Activated CD8-positive, alpha-beta T cell treated with anti-CD3 and anti-CD28 coated beads for 36 hours (primary cell): ENCODE measurements at regions not wholly inside any gene's neighbourhood (a gene's known extent, or its start where the extent isn't known, plus 50 kb on each side); places are given as distances from the start of the nearest gene placed in this dataset.

Experiments
- ATAC-seq: fragments of 200-7000 bp; cut with Tn5 transposase; one replicate; pipeline ENCODE4 v1.10.0; 2021; ENCODE audit warnings: mild to moderate bottlenecking, moderate library complexity
- CTCF ChIA-PET: fragments of 350-600 bp; sonication (Branson Sonifier 250); formaldehyde crosslinking; loops from one replicate; lab custom pipeline; 2021; ENCODE audit warnings: antibody characterized with exemption; lab: Charles Lee
- POLR2A ChIA-PET: fragments of 350-600 bp; sonication (Branson Sonifier 250); formaldehyde crosslinking; loops from one replicate; lab custom pipeline; 2021; ENCODE audit warnings: antibody characterized with exemption; lab: Charles Lee
- DNase-seq: peaks from one replicate; pipeline ENCODE4 v3.0.0-alpha.2; 2020
- H3K27ac Mint-ChIP-seq: one replicate; pipeline ENCODE4 v1.8.0; 2021; ENCODE audit warnings: mild to moderate bottlenecking, mixed read lengths
- H3K27me3 Mint-ChIP-seq: one replicate; pipeline ENCODE4 v1.8.0; 2021; ENCODE audit warnings: mixed read lengths
- H3K36me3 Mint-ChIP-seq: one replicate; pipeline ENCODE4 v1.8.0; 2021; ENCODE audit warnings: low read depth, mixed read lengths
- H3K4me1 Mint-ChIP-seq: one replicate; pipeline ENCODE4 v1.8.0; 2021; ENCODE audit warnings: low read depth, mixed read lengths
- H3K4me3 Mint-ChIP-seq: one replicate; pipeline ENCODE4 v1.8.0; 2021; ENCODE audit warnings: mild to moderate bottlenecking, moderate library complexity, mixed read lengths
- H3K9me3 Mint-ChIP-seq: one replicate; pipeline ENCODE4 v1.8.0; 2021; ENCODE audit warnings: mixed read lengths
- intact Hi-C: fragments of 100-400 bp; cut with micrococcal nuclease; formaldehyde crosslinking; loops from one replicate; pipeline ENCODE4 v1.10.0; 2022
- TF ChIP-seq, protein P1 (sequence below): fragments of 200-600 bp; IDR thresholded peaks from one replicate; pipeline ENCODE4 v1.8.0; 2022; ENCODE audit warnings: antibody characterized with exemption, mild to moderate bottlenecking

DNA sequence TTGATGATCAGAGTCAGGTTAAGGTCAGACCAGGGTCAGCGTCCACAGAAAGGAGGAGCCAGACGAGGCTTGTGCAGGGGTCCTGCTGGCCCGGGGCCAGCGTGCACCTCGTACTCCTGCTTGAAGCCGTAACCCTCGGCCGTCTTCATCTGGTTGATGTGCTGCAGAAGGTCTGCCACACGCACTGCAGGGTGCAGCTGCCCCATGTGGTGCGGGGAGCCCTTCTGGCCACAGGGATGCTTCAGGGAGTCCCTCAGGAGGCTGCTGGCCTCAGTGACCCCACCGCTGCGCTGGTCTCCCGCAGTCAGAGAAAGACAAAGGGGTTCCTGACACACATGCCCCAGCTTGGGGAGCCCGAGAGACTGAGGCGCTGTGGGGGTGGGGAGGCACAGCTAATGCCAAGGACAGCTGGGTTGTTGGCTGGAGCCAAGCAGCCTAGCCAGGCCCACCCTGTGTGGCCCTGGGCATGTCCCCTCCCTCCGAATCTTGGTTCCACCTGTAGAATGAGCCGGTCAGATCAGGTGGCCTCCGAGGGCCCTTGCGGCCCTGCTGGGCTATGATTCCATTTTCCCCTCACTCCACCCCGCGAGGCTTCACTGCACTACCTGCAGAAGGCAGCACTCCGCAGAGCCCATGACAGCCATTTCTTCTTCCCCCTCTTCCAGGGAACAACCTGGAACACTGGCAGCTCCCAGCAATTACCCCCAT is 251.9 kb downstream of the PTPRU start:
- H3K27ac Mint-ChIP-seq: no peak overlapping the region
- no peaks in the 10 kb centered on the region for H3K27me3 Mint-ChIP-seq
- no peaks in the 10 kb centered on the region for H3K36me3 Mint-ChIP-seq
- POLR2A ChIA-PET: no interaction called here
- CTCF ChIA-PET: no interaction called here
- ATAC-seq (no peak), DNase-seq (no peak)
- no peaks in the 10 kb centered on the region for H3K9me3 Mint-ChIP-seq
- H3K4me1 Mint-ChIP-seq: no peaks in the 10 kb centered on the region
- intact Hi-C loops: no loop called here
- TF ChIP-seq, protein P1, sequence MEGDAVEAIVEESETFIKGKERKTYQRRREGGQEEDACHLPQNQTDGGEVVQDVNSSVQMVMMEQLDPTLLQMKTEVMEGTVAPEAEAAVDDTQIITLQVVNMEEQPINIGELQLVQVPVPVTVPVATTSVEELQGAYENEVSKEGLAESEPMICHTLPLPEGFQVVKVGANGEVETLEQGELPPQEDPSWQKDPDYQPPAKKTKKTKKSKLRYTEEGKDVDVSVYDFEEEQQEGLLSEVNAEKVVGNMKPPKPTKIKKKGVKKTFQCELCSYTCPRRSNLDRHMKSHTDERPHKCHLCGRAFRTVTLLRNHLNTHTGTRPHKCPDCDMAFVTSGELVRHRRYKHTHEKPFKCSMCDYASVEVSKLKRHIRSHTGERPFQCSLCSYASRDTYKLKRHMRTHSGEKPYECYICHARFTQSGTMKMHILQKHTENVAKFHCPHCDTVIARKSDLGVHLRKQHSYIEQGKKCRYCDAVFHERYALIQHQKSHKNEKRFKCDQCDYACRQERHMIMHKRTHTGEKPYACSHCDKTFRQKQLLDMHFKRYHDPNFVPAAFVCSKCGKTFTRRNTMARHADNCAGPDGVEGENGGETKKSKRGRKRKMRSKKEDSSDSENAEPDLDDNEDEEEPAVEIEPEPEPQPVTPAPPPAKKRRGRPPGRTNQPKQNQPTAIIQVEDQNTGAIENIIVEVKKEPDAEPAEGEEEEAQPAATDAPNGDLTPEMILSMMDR: no peak
- no peak overlapping the region for H3K4me3 Mint-ChIP-seq

- TF ChIP-seq, protein P1: no peak
- CTCF ChIA-PET: no interaction called here
- H3K27ac Mint-ChIP-seq: no peak overlapping the region
- H3K4me1 Mint-ChIP-seq: no peaks in the 10 kb centered on the region
- H3K9me3 Mint-ChIP-seq: no peaks in the 10 kb centered on the region
- no peaks in the 10 kb centered on the region for H3K36me3 Mint-ChIP-seq
- no peak for ATAC-seq
- POLR2A ChIA-PET: no interaction called here
- H3K4me3 Mint-ChIP-seq: no peak overlapping the region
- intact Hi-C loops: no loop called here
- DNase-seq: no peak
- H3K27me3 Mint-ChIP-seq: no peaks in the 10 kb centered on the region
Measured at GRCh38 chr1:29487291-29487690, 251.0 kb downstream of the PTPRU start.

DNA sequence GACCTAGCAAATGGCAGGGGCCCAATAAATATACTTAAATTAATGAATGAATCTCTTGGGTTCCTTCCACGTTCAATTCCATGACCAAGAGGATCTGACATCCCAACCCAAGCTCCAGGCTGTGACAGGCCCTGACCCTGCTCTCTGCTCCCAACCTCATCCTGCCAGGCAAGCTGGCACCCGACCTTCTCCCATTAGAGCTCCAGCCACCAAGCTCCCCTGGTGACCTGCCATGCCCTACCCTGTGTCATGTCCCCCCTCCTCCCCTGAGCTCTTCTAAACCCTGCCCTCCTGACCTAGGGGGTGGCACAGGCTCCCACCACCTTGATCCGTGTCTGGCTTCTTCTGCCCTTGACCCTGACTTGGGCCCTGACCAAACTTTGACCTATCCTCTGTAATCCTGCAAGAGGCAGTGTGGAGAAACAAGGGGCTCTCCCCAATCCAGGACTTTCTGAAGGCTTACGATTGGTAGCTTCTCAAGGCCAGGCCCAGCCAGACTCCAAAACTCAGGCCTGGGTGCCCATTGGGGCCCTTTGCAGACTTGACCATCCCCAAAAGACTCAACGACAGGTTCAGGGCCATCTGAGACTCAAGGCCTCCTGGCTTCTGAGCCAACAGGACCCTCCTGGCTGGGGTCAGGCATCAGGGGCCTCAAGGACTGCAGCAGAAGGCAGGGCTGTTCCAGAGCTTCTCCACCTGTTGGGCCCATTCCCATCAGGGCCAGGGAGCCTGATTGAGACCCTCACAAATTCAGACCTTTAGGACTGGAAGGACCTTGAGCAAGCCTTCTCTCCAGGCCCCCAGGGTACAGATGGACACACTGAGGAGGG is 249.0 kb downstream of the PTPRU start:
- ChIA-PET CTCF (no interaction called here), POLR2A (no interaction called here)
- DNase-seq: no peak
- Mint-ChIP-seq H3K27ac (no peak overlapping the region), H3K4me3 (no peak overlapping the region), H3K9me3 (no peaks in the 10 kb centered on the region), H3K4me1 (no peaks in the 10 kb centered on the region), H3K27me3 (no peaks in the 10 kb centered on the region), H3K36me3 (no peaks in the 10 kb centered on the region)
- no peak for ATAC-seq
- TF ChIP-seq, protein P1: no peak
- intact Hi-C loops: no loop called here

GRCh38 chr1:29482991-29483390 is 246.7 kb downstream of the PTPRU start:
- intact Hi-C loops: no loop called here
- no peak overlapping the region for H3K27ac Mint-ChIP-seq

More at GRCh38 chr1:29482991-29483390, 246.7 kb downstream of the PTPRU start:
- CTCF ChIA-PET: no interaction called here
- H3K9me3 Mint-ChIP-seq: no peaks in the 10 kb centered on the region
- no peak for ATAC-seq
- peaks cover 8% of the 10 kb centered on the region for H3K27me3 Mint-ChIP-seq
- POLR2A ChIA-PET: no interaction called here
- no peaks in the 10 kb centered on the region for H3K4me1 Mint-ChIP-seq
- H3K36me3 Mint-ChIP-seq: no peaks in the 10 kb centered on the region
- DNase-seq: no peak
- TF ChIP-seq, protein P1: no peak
- H3K4me3 Mint-ChIP-seq: no peak overlapping the region
